GM12878 (cell line): ENCODE measurements at regions not wholly inside any gene's neighbourhood (a gene's known extent, or its start where the extent isn't known, plus 50 kb on each side); places are given as distances from the start of the nearest gene placed in this dataset.

ENCODE experiments used
- ATAC-seq: fragments of 200-7000 bp; cut with Tn5 transposase; 3 replicates; pipeline ENCODE4 v1.9.1; 2020; ENCODE audit warnings: mild to moderate bottlenecking, moderate library complexity
- BruUV-seq: library from RNA; stranded (reverse); fragments of 400-500 nt; replicated peaks from 2 replicates; lab custom pipeline; 2021; lab: Mats Ljungman, UMichigan
- CTCF ChIA-PET: fragments of 300-600 bp; sonication (Branson Sonifier 250); formaldehyde crosslinking; extraction: SDS; loops from one replicate; lab custom pipeline; 2021; ENCODE audit warnings: inconsistent platforms; lab: Yijun Ruan, JAX
- POLR2A ChIA-PET: fragments of 350-600 bp; formaldehyde crosslinking; extraction: SDS; loops from one replicate; lab custom pipeline; 2021; ENCODE audit warnings: inconsistent platforms; lab: Charles Lee
- RAD21 ChIA-PET: fragments of 300-600 bp; sonication (Branson Sonifier 250); formaldehyde crosslinking; loops from one replicate; lab custom pipeline; 2023; ENCODE audit warnings: antibody characterized with exemption; ENCODE audit not compliant: unreplicated experiment; lab: Charles Lee
- SMC1A ChIA-PET: fragments of 300-600 bp; sonication (Branson Sonifier 250); formaldehyde crosslinking; loops from one replicate; lab custom pipeline; 2023; ENCODE audit not compliant: unreplicated experiment, uncharacterized antibody; lab: Charles Lee
- DNase-seq: peaks from one replicate; pipeline ENCODE4 v3.0.0-alpha.2; 2011; ENCODE audit warnings: low read depth, low spot score
- FAIRE-seq: peaks from 3 replicates; lab custom pipeline; 2011; peaks lifted over from hg19 to GRCh38; lab: Jason Lieb, UNC
- H2AFZ ChIP-seq: 2 replicates; pipeline ENCODE4 v1.6.0; 2011; ENCODE audit warnings: low read depth, low read length, control low read depth; ENCODE audit not compliant: control insufficient read depth
- H3K27ac ChIP-seq: 2 replicates; pipeline ENCODE4 v1.5.1; 2011; ENCODE audit warnings: control low read depth; ENCODE audit not compliant: control insufficient read depth, insufficient read depth
- H3K27me3 ChIP-seq, 2 experiments: replicated peaks in 1 of 2; 2 replicates each; pipeline versions ENCODE4 v1.6.0 to v1.6.1; 2011; ENCODE audit warnings: low read length in 1 of 2; ENCODE audit not compliant: control insufficient read depth in 2 of 2, insufficient read depth in 2 of 2
- H3K36me3 ChIP-seq, 2 experiments: 2 replicates each; pipeline ENCODE4 v1.5.1; 2011; ENCODE audit warnings: low read length in 1 of 2; ENCODE audit not compliant: control insufficient read depth in 2 of 2, insufficient read depth in 2 of 2
- H3K4me1 ChIP-seq: 2 replicates; pipeline ENCODE4 v1.6.1; 2011; ENCODE audit warnings: mild to moderate bottlenecking, low read length, moderate library complexity, mixed read lengths; ENCODE audit not compliant: control insufficient read depth, insufficient read depth
- H3K4me2 ChIP-seq: 2 replicates; pipeline ENCODE4 v1.6.0; 2011; ENCODE audit warnings: control low read depth; ENCODE audit not compliant: control insufficient read depth, insufficient read depth
- H3K4me3 ChIP-seq: fragments of 200-600 bp; sonication (generic); 2 replicates; pipeline ENCODE4 v1.5.1; 2016
- H3K79me2 ChIP-seq: 2 replicates; pipeline ENCODE4 v1.6.0; 2011; ENCODE audit warnings: low read length; ENCODE audit not compliant: control insufficient read depth, insufficient read depth
- H3K9ac ChIP-seq: 2 replicates; pipeline ENCODE4 v1.8.0; 2011; ENCODE audit warnings: low read length, control low read depth, mixed read lengths; ENCODE audit not compliant: control insufficient read depth, insufficient read depth
- H3K9me3 ChIP-seq: replicated peaks from 3 replicates; pipeline ENCODE4 v1.5.1; 2011; ENCODE audit warnings: mild to moderate bottlenecking, low read length; ENCODE audit not compliant: control insufficient read depth, insufficient read depth
- H4K20me1 ChIP-seq: 2 replicates; pipeline ENCODE4 v1.6.0; 2011; ENCODE audit not compliant: control insufficient read depth, insufficient read depth
- BACH1 ChIP-seq: fragments of 450-650 bp; IDR thresholded peaks from 2 replicates; pipeline ENCODE4 v1.6.1; 2017; ENCODE audit warnings: mild to moderate bottlenecking, borderline replicate concordance
- BMI1 ChIP-seq: fragments of 450-650 bp; IDR thresholded peaks from 2 replicates; pipeline ENCODE4 v1.6.1; 2016; ENCODE audit warnings: mild to moderate bottlenecking, moderate library complexity, borderline replicate concordance
- ESRRA ChIP-seq: IDR thresholded peaks from 2 replicates; pipeline ENCODE4 v1.6.1; 2012; ENCODE audit warnings: mild to moderate bottlenecking, low read length, improper control_type of control experiment
- FOXK2 ChIP-seq: fragments of 450-650 bp; IDR thresholded peaks from 2 replicates; pipeline ENCODE4 v1.6.1; 2017; ENCODE audit warnings: mild to moderate bottlenecking, moderate library complexity
- HCFC1 ChIP-seq: fragments of 150-350 bp; IDR thresholded peaks from 2 replicates; pipeline ENCODE4 v1.6.1; 2014; ENCODE audit warnings: low read length
- LARP7 ChIP-seq: fragments of 450-650 bp; IDR thresholded peaks from 2 replicates; pipeline ENCODE4 v1.6.1; 2017; ENCODE audit warnings: mild to moderate bottlenecking
- NBN ChIP-seq: fragments of 450-650 bp; IDR thresholded peaks from 2 replicates; pipeline ENCODE4 v1.6.1; 2016
- SIN3A ChIP-seq: IDR thresholded peaks from 2 replicates; pipeline ENCODE4 v1.6.1; 2012; ENCODE audit warnings: low read depth, low read length, improper control_type of control experiment
- STAT1 ChIP-seq: fragments of 450-650 bp; conservative IDR thresholded peaks from 2 replicates; pipeline ENCODE4 v1.6.1; 2014; ENCODE audit warnings: antibody characterized with exemption, mild to moderate bottlenecking
- TARDBP ChIP-seq: IDR thresholded peaks from 2 replicates; pipeline ENCODE4 v1.6.1; 2016; ENCODE audit warnings: borderline replicate concordance
- TCF12 ChIP-seq: IDR thresholded peaks from 2 replicates; pipeline ENCODE4 v1.6.1; 2011; ENCODE audit warnings: low read depth, mild to moderate bottlenecking, low read length
- TCF3 ChIP-seq: IDR thresholded peaks from 2 replicates; pipeline ENCODE4 v1.6.1; 2012; ENCODE audit warnings: low read depth, mild to moderate bottlenecking, low read length, borderline replicate concordance; ENCODE audit not compliant: insufficient read depth
- TCF7 ChIP-seq: IDR thresholded peaks from 2 replicates; pipeline ENCODE4 v1.6.1; 2014; ENCODE audit warnings: antibody characterized with exemption, borderline replicate concordance
- ZBED1 ChIP-seq: IDR thresholded peaks from 2 replicates; pipeline ENCODE4 v1.6.1; 2016; ENCODE audit warnings: borderline replicate concordance
- ZNF384 ChIP-seq: IDR thresholded peaks from 2 replicates; pipeline ENCODE4 v1.6.1; 2012; ENCODE audit warnings: low read depth, mild to moderate bottlenecking, low read length, improper control_type of control experiment, borderline replicate concordance
- WGBS: methylation state at CpG from one replicate; pipeline ENCODE4 v1.1.6; 2016; ENCODE audit warnings: low lambda C conversion rate; ENCODE audit not compliant: insufficient replicate concordance, insufficient coverage; ENCODE audit errors: missing lambda C conversion rate; 5-methylcytosine and 5-hydroxymethylcytosine counted together
- in situ Hi-C: fragments of 300-500 bp; cut with MboI; formaldehyde crosslinking; loops from 9 replicates; pipeline ENCODE4 v1.14.3; 2018; ENCODE audit warnings: mixed read lengths
- intact Hi-C: fragments of 100-400 bp; cut with micrococcal nuclease; formaldehyde crosslinking; loops from one replicate; pipeline ENCODE4 v1.14.2; 2022; ENCODE audit not compliant: unreplicated experiment
- TF ChIP-seq, protein P1 (sequence below): IDR thresholded peaks from 2 replicates; pipeline ENCODE4 v1.6.1; 2011; ENCODE audit warnings: mild to moderate bottlenecking, low read depth, low read length, moderate library complexity; ENCODE audit not compliant: insufficient replicate concordance
- TF ChIP-seq, protein P2 (sequence below): fragments of 450-650 bp; IDR thresholded peaks from 2 replicates; pipeline ENCODE4 v1.6.1; 2018; ENCODE audit warnings: mild to moderate bottlenecking, low read depth, moderate library complexity; ENCODE audit not compliant: partially characterized antibody
- TF ChIP-seq, protein P3 (sequence below): fragments of 150-350 bp; IDR thresholded peaks from 2 replicates; pipeline ENCODE4 v1.6.1; 2014; ENCODE audit warnings: mild to moderate bottlenecking, low read depth, low read length
- TF ChIP-seq, protein P4 (sequence below): fragments of 450-650 bp; IDR thresholded peaks from 2 replicates; pipeline ENCODE4 v1.6.1; 2017; ENCODE audit warnings: borderline replicate concordance
- TF ChIP-seq, protein P5 (sequence below): fragments of 450-650 bp; IDR thresholded peaks from 2 replicates; pipeline ENCODE4 v1.6.1; 2016; ENCODE audit warnings: mild to moderate bottlenecking

DNA sequence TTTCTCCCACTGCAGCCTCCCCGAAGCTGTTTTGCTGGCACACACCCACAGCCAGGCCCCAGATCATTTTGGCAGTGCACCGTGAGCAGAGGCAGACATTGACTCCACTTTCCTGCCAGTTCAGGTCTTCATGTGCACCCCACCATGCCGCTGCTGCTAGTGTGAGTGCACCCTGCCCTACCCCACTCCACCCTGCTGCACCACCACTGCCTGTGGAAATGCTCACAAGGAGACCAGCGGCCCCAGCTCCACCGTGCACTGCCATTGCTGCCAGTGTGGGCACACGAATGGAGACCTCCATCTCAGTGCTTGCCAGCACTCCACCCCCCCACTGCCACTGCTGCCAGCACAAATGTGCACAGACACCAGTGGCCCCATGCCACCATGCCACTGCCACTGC is 277.6 kb upstream of the ZC4H2 start:
- Histone ChIP-seq H2AFZ (no peak overlapping the region), H3K79me2 (no peaks in the 10 kb centered on the region), H4K20me1 (no peaks in the 10 kb centered on the region), H3K27ac (no peak overlapping the region)
- RAD21 ChIA-PET: no interaction called here
- POLR2A ChIA-PET: no interaction called here
- TF ChIP-seq, protein P1, sequence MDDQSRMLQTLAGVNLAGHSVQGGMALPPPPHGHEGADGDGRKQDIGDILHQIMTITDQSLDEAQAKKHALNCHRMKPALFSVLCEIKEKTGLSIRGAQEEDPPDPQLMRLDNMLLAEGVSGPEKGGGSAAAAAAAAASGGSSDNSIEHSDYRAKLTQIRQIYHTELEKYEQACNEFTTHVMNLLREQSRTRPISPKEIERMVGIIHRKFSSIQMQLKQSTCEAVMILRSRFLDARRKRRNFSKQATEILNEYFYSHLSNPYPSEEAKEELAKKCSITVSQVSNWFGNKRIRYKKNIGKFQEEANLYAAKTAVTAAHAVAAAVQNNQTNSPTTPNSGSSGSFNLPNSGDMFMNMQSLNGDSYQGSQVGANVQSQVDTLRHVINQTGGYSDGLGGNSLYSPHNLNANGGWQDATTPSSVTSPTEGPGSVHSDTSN: no peak
- TF ChIP-seq TCF7 (no peak), TARDBP (no peak), ESRRA (no peak), TCF3 (no peak), ZNF384 (no peak), SIN3A (no peak), BMI1 (no peak), TCF12 (no peak), NBN (no peak), ZBED1 (no peak), FOXK2 (no peak), BACH1 (no peak), STAT1 (no peak), LARP7 (no peak), HCFC1 (no peak)
- TF ChIP-seq, protein P2, sequence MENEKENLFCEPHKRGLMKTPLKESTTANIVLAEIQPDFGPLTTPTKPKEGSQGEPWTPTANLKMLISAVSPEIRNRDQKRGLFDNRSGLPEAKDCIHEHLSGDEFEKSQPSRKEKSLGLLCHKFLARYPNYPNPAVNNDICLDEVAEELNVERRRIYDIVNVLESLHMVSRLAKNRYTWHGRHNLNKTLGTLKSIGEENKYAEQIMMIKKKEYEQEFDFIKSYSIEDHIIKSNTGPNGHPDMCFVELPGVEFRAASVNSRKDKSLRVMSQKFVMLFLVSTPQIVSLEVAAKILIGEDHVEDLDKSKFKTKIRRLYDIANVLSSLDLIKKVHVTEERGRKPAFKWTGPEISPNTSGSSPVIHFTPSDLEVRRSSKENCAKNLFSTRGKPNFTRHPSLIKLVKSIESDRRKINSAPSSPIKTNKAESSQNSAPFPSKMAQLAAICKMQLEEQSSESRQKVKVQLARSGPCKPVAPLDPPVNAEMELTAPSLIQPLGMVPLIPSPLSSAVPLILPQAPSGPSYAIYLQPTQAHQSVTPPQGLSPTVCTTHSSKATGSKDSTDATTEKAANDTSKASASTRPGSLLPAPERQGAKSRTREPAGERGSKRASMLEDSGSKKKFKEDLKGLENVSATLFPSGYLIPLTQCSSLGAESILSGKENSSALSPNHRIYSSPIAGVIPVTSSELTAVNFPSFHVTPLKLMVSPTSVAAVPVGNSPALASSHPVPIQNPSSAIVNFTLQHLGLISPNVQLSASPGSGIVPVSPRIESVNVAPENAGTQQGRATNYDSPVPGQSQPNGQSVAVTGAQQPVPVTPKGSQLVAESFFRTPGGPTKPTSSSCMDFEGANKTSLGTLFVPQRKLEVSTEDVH: no peak
- TF ChIP-seq, protein P3, sequence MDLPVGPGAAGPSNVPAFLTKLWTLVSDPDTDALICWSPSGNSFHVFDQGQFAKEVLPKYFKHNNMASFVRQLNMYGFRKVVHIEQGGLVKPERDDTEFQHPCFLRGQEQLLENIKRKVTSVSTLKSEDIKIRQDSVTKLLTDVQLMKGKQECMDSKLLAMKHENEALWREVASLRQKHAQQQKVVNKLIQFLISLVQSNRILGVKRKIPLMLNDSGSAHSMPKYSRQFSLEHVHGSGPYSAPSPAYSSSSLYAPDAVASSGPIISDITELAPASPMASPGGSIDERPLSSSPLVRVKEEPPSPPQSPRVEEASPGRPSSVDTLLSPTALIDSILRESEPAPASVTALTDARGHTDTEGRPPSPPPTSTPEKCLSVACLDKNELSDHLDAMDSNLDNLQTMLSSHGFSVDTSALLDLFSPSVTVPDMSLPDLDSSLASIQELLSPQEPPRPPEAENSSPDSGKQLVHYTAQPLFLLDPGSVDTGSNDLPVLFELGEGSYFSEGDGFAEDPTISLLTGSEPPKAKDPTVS: no peak
- TF ChIP-seq, protein P4, sequence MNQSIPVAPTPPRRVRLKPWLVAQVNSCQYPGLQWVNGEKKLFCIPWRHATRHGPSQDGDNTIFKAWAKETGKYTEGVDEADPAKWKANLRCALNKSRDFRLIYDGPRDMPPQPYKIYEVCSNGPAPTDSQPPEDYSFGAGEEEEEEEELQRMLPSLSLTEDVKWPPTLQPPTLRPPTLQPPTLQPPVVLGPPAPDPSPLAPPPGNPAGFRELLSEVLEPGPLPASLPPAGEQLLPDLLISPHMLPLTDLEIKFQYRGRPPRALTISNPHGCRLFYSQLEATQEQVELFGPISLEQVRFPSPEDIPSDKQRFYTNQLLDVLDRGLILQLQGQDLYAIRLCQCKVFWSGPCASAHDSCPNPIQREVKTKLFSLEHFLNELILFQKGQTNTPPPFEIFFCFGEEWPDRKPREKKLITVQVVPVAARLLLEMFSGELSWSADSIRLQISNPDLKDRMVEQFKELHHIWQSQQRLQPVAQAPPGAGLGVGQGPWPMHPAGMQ: no peak
- TF ChIP-seq, protein P5, sequence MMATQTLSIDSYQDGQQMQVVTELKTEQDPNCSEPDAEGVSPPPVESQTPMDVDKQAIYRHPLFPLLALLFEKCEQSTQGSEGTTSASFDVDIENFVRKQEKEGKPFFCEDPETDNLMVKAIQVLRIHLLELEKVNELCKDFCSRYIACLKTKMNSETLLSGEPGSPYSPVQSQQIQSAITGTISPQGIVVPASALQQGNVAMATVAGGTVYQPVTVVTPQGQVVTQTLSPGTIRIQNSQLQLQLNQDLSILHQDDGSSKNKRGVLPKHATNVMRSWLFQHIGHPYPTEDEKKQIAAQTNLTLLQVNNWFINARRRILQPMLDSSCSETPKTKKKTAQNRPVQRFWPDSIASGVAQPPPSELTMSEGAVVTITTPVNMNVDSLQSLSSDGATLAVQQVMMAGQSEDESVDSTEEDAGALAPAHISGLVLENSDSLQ: no peak
- TF ChIP-seq, all 136 proteins: peak for 0
- WGBS: 23% methylated on average over 6 of the region's 6 CpGs
- FAIRE-seq (no peak), DNase-seq (no peak), ATAC-seq (no peak)
- Histone ChIP-seq H3K27me3 (no peaks in the 10 kb centered on the region), H3K4me2 (no peak overlapping the region), H3K9ac (no peak overlapping the region), H3K9me3 (no peaks in the 10 kb centered on the region; the same call in 2 of the 3 replicates), H3K4me3 (no peak overlapping the region), H3K36me3 (no peaks in the 10 kb centered on the region), H3K4me1 (no peaks in the 10 kb centered on the region)
- ChIA-PET CTCF (no interaction called here), SMC1A (interaction anchor here (0.6 kb wide), 1 partner anchor 161 kb away, joined by 3 read pairs; no protein-coding TSS in a partner anchor)
- in situ Hi-C loops: no loop called here
- BruUV-seq: no TSS peak
- intact Hi-C loops: no loop called here
